Vagina (tissue), 2 donors: ENCODE measurements at regions not wholly inside any gene's neighbourhood (a gene's known extent, or its start where the extent isn't known, plus 50 kb on each side); places are given as distances from the start of the nearest gene placed in this dataset.
A peak's percentile ranks its signal among the peaks of the same experiment; 100 is the strongest.

Experiments used
- DNase-seq, 2 donors: peaks; one replicate each; pipeline ENCODE4 v3.0.0-alpha.2; 2017; ENCODE audit errors: extremely low spot score in 2 of 2
- H3K27ac ChIP-seq: fragments of 200-600 bp; sonication (generic); one replicate; pipeline ENCODE4 v1.5.1; 2019
- H3K27me3 ChIP-seq: fragments of 200-600 bp; sonication (generic); one replicate; pipeline ENCODE4 v1.5.1; 2019
- H3K36me3 ChIP-seq, 2 donors: fragments of 200-600 bp; sonication (generic); one replicate each; pipeline ENCODE4 v1.5.1; 2017 to 2019
- H3K4me1 ChIP-seq: fragments of 200-600 bp; sonication (generic); one replicate; pipeline ENCODE4 v1.5.1; 2019
- H3K4me3 ChIP-seq, 2 donors: fragments of 200-600 bp; sonication (generic); 1 replicate in 1 of 2; 2 replicates in 1 of 2; pipeline ENCODE4 v1.5.1; 2016 to 2019
- H3K9me3 ChIP-seq: fragments of 200-600 bp; sonication (generic); one replicate; pipeline ENCODE4 v1.5.1; 2019
- CTCF ChIP-seq, 3 experiments: fragments of 450-650 bp in 2 of 3; fragments of 200-600 bp in 1 of 3; sonication (generic) in 1 of 3; IDR thresholded peaks; one replicate each; pipeline ENCODE4 v1.5.1; 2017 to 2019; ENCODE audit warnings: antibody characterized with exemption in 3 of 3, mild to moderate bottlenecking in 2 of 3, moderate library complexity in 2 of 3
- POLR2A ChIP-seq, 2 donors: fragments of 450-650 bp; IDR thresholded peaks; one replicate each; pipeline ENCODE4 v1.6.1; 2017; ENCODE audit warnings: antibody characterized with exemption in 2 of 2, mild to moderate bottlenecking in 2 of 2, moderate library complexity in 2 of 2
- POLR2AphosphoS5 ChIP-seq, 2 donors: sonication (generic); formaldehyde crosslinking; IDR thresholded peaks; one replicate each; pipeline ENCODE4 v1.9.0; 2017; ENCODE audit warnings: antibody characterized with exemption in 2 of 2, mild to moderate bottlenecking in 2 of 2, low read depth in 1 of 2; ENCODE audit not compliant: insufficient read depth in 1 of 2
- intact Hi-C: fragments of 100-400 bp; cut with DNase I; formaldehyde crosslinking; loops from one replicate; pipeline ENCODE4 v1.15.1; 2023

GRCh38 chr2:226445216-226445861, 354.3 kb downstream of the IRS1 start:
- no peaks in the 10 kb centered on the region for H3K36me3 ChIP-seq
- no peak for DNase-seq
- peaks cover 19% of the 10 kb centered on the region for H3K4me1 ChIP-seq
- H3K27ac ChIP-seq: no peak overlapping the region
- H3K4me3 ChIP-seq: no peak overlapping the region
- H3K27me3 ChIP-seq: no peaks in the 10 kb centered on the region
- TF ChIP-seq POLR2A (IDR thresholded peaks at IDR 0.05) (no peak), POLR2AphosphoS5 (IDR thresholded peaks at IDR 0.05; ENCODE audit: insufficient read depth in 1 of 2, low read depth in 1 of 2) (no peak), CTCF (IDR thresholded peaks at IDR 0.05) (no peak)
- no peaks in the 10 kb centered on the region for H3K9me3 ChIP-seq
- intact Hi-C loops: no loop called here

GRCh38 chr2:226443112-226443511, 356.5 kb downstream of the IRS1 start:
- Histone ChIP-seq H3K27ac (no peak overlapping the region), H3K4me1 (peaks cover 19% of the 10 kb centered on the region), H3K27me3 (no peaks in the 10 kb centered on the region), H3K9me3 (no peaks in the 10 kb centered on the region), H3K36me3 (no peaks in the 10 kb centered on the region), H3K4me3 (no peak overlapping the region)
- no peak for DNase-seq
- TF ChIP-seq CTCF (IDR thresholded peaks at IDR 0.05): no peak
- TF ChIP-seq POLR2AphosphoS5 (IDR thresholded peaks at IDR 0.05; ENCODE audit: insufficient read depth in 1 of 2, low read depth in 1 of 2): no peak
- TF ChIP-seq POLR2A (IDR thresholded peaks at IDR 0.05): no peak
- intact Hi-C loops: no loop called here

- H3K36me3 ChIP-seq: no peaks in the 10 kb centered on the region
- intact Hi-C loops: no loop called here
- no peak for TF ChIP-seq CTCF (IDR thresholded peaks at IDR 0.05)
- no peak for TF ChIP-seq POLR2AphosphoS5 (IDR thresholded peaks at IDR 0.05; ENCODE audit: insufficient read depth in 1 of 2, low read depth in 1 of 2)
- no peak for TF ChIP-seq POLR2A (IDR thresholded peaks at IDR 0.05)
- no peak overlapping the region for H3K4me3 ChIP-seq
- H3K27me3 ChIP-seq: no peaks in the 10 kb centered on the region
- no peak for DNase-seq
- H3K27ac ChIP-seq: no peak overlapping the region
- H3K9me3 ChIP-seq: no peaks in the 10 kb centered on the region
- H3K4me1 ChIP-seq: peaks cover 3% of the 10 kb centered on the region
Measured at GRCh38 chr2:226440127-226440918, 359.3 kb downstream of the IRS1 start.

GRCh38 chr2:226439337-226439736, 360.3 kb downstream of the IRS1 start:
- DNase-seq: no peak
- Histone ChIP-seq H3K36me3 (no peaks in the 10 kb centered on the region), H3K9me3 (no peaks in the 10 kb centered on the region), H3K27ac (no peak overlapping the region), H3K4me1 (peaks cover 5% of the 10 kb centered on the region), H3K4me3 (no peak overlapping the region), H3K27me3 (no peaks in the 10 kb centered on the region)
- TF ChIP-seq POLR2A (IDR thresholded peaks at IDR 0.05) (no peak), POLR2AphosphoS5 (IDR thresholded peaks at IDR 0.05; ENCODE audit: insufficient read depth in 1 of 2, low read depth in 1 of 2) (no peak), CTCF (IDR thresholded peaks at IDR 0.05) (no peak)
- intact Hi-C loops: no loop called here

- no peaks in the 10 kb centered on the region for H3K27me3 ChIP-seq
- H3K4me3 ChIP-seq: no peak overlapping the region
- intact Hi-C loops: no loop called here
- H3K27ac ChIP-seq: peak overlapping the region; percentile 48
- H3K9me3 ChIP-seq: no peaks in the 10 kb centered on the region
- TF ChIP-seq CTCF (IDR thresholded peaks at IDR 0.05) (no peak), POLR2A (IDR thresholded peaks at IDR 0.05) (no peak), POLR2AphosphoS5 (IDR thresholded peaks at IDR 0.05; ENCODE audit: insufficient read depth in 1 of 2, low read depth in 1 of 2) (no peak)
- no peaks in the 10 kb centered on the region for H3K36me3 ChIP-seq
- DNase-seq: no peak
- peaks cover 5% of the 10 kb centered on the region for H3K4me1 ChIP-seq
Measured at GRCh38 chr2:226435146-226435545, 364.5 kb downstream of the IRS1 start.
